GM12891 (cell line): ENCODE measurements at regions not wholly inside any gene's neighbourhood (a gene's known extent, or its start where the extent isn't known, plus 50 kb on each side); places are given as distances from the start of the nearest gene placed in this dataset.

Experiments used
- POLR2A ChIP-seq: IDR thresholded peaks from 2 replicates; pipeline ENCODE4 v1.6.1; 2011; ENCODE audit warnings: low read depth, low read length, control low read depth
- POLR2AphosphoS5 ChIP-seq: IDR thresholded peaks from 2 replicates; pipeline ENCODE4 v1.6.1; 2011; ENCODE audit warnings: low read depth, low read length, control low read depth
- POU2F2 ChIP-seq: IDR thresholded peaks from 2 replicates; pipeline ENCODE4 v1.6.1; 2011; ENCODE audit warnings: low read depth, mild to moderate bottlenecking, control low read depth, low read length, moderate library complexity
- SPI1 ChIP-seq: IDR thresholded peaks from 2 replicates; pipeline ENCODE4 v1.6.1; 2011; ENCODE audit warnings: low read depth, low read length, control low read depth
- TAF1 ChIP-seq: IDR thresholded peaks from 2 replicates; pipeline ENCODE4 v1.6.1; 2011; ENCODE audit warnings: low read depth, low read length, control low read depth

GRCh38 chr9:10804486-10804885 is 191.7 kb upstream of the PTPRD start:
- TF ChIP-seq TAF1 (no peak), POLR2AphosphoS5 (no peak), POLR2A (no peak), POU2F2 (no peak), SPI1 (no peak)
